22Rv1 (cell line): ENCODE measurements at regions not wholly inside any gene's neighbourhood (a gene's known extent, or its start where the extent isn't known, plus 50 kb on each side); places are given as distances from the start of the nearest gene placed in this dataset.

Experiments
- CTCF ChIP-seq: fragments of 450-650 bp; IDR thresholded peaks from 2 replicates; pipeline ENCODE4 v1.5.1; 2017; ENCODE audit warnings: mild to moderate bottlenecking
- ZFX ChIP-seq: fragments of 450-650 bp; IDR thresholded peaks from 2 replicates; pipeline ENCODE4 v1.6.1; 2017; ENCODE audit warnings: antibody characterized with exemption, borderline replicate concordance

GRCh38 chrX:40171513-40172400 is 74.0 kb upstream of the BCOR start:
- no peak for TF ChIP-seq CTCF
- no peak for TF ChIP-seq ZFX
